HG03097 (cell line): ENCODE measurements at regions not wholly inside any gene's neighbourhood (a gene's known extent, or its start where the extent isn't known, plus 50 kb on each side); places are given as distances from the start of the nearest gene placed in this dataset.

ENCODE experiments used
- ATAC-seq: cut with Tn5 transposase; IDR thresholded peaks from one replicate; pipeline ENCODE4 v1.9.1; 2021; ENCODE audit not compliant: unreplicated experiment, low FRiP score

GRCh38 chr21:39106881-39107462, 76.3 kb downstream of the PSMG1 start:
- ATAC-seq = no peak

GRCh38 chr21:39105836-39106235, 77.4 kb downstream of the PSMG1 start:
- no peak for ATAC-seq

- ATAC-seq = no peak
Observed at GRCh38 chr21:39105341-39105765, 77.9 kb downstream of the PSMG1 start.

- no peak for ATAC-seq
Observed at GRCh38 chr21:39104911-39105310, 78.3 kb downstream of the PSMG1 start.

- ATAC-seq = no peak
Observed at GRCh38 chr21:39103689-39104088, 79.6 kb downstream of the PSMG1 start.

- no peak for ATAC-seq
Observed at GRCh38 chr21:39099859-39100258, 83.4 kb downstream of the PSMG1 start.

- ATAC-seq = no peak
Observed at GRCh38 chr21:39098696-39099200, 84.5 kb downstream of the PSMG1 start.

GRCh38 chr21:39097981-39098380, 85.3 kb downstream of the PSMG1 start:
- ATAC-seq = no peak

- no peak for ATAC-seq
Observed at GRCh38 chr21:39097335-39097861, 85.9 kb downstream of the PSMG1 start.

GRCh38 chr21:39096754-39097153, 86.5 kb downstream of the PSMG1 start:
- no peak for ATAC-seq

- no peak for ATAC-seq
Observed at GRCh38 chr21:39095681-39096080, 87.6 kb downstream of the PSMG1 start.

- ATAC-seq = no peak
Observed at GRCh38 chr21:39094847-39095579, 88.2 kb downstream of the PSMG1 start.

GRCh38 chr21:39094087-39094780, 89.0 kb downstream of the PSMG1 start:
- ATAC-seq = no peak

- ATAC-seq = no peak
Observed at GRCh38 chr21:39093526-39093925, 89.7 kb downstream of the PSMG1 start.

GRCh38 chr21:39088831-39089380, 94.3 kb downstream of the PSMG1 start:
- ATAC-seq = no peak

GRCh38 chr21:39088031-39088370, 95.2 kb downstream of the PSMG1 start:
- ATAC-seq = no peak

- no peak for ATAC-seq
Observed at GRCh38 chr21:39087238-39088030, 95.8 kb downstream of the PSMG1 start.

- ATAC-seq = no peak
Observed at GRCh38 chr21:39086547-39086946, 96.7 kb downstream of the PSMG1 start.

GRCh38 chr21:39085843-39086405, 97.3 kb downstream of the PSMG1 start:
- ATAC-seq = no peak
